Upper lobe of left lung (tissue), 6 donors: ENCODE measurements at regions not wholly inside any gene's neighbourhood (a gene's known extent, or its start where the extent isn't known, plus 50 kb on each side); places are given as distances from the start of the nearest gene placed in this dataset.

ENCODE experiments used
- ATAC-seq, 2 donors: fragments of 200-7000 bp; cut with Tn5 transposase; one replicate each; pipeline ENCODE4 v1.9.1; 2022; ENCODE audit warnings: mild to moderate bottlenecking in 2 of 2, moderate library complexity in 2 of 2; ENCODE audit not compliant: low FRiP score in 2 of 2
- DNase-seq, 2 donors: peaks; one replicate each; pipeline ENCODE4 v3.0.0-alpha.2; 2019 to 2020
- H3K27ac ChIP-seq, 4 donors: fragments of 200-600 bp; sonication (generic); one replicate each; pipeline ENCODE4 v1.5.1; 2016 to 2019
- H3K27me3 ChIP-seq, 4 donors: fragments of 200-600 bp; sonication (generic); one replicate each; pipeline ENCODE4 v1.5.1; 2017 to 2019
- H3K36me3 ChIP-seq, 4 donors: fragments of 200-600 bp; sonication (generic); one replicate each; pipeline ENCODE4 v1.5.1; 2016 to 2019
- H3K4me1 ChIP-seq, 4 donors: fragments of 200-600 bp; sonication (generic); one replicate each; pipeline ENCODE4 v1.5.1; 2018 to 2019
- H3K4me3 ChIP-seq, 4 donors: fragments of 200-600 bp; sonication (generic); one replicate each; pipeline ENCODE4 v1.5.1; 2017 to 2019; ENCODE audit warnings: mild to moderate bottlenecking in 2 of 4, moderate library complexity in 1 of 4
- H3K9me3 ChIP-seq, 4 donors: fragments of 200-600 bp; sonication (generic); one replicate each; pipeline ENCODE4 v1.5.1; 2018 to 2019
- CTCF ChIP-seq, 6 experiments: fragments of 450-650 bp in 4 of 6; fragments of 200-600 bp in 2 of 6; sonication (generic) in 2 of 6; IDR thresholded peaks; one replicate each; pipeline ENCODE4 v1.5.1; 2016 to 2019; ENCODE audit warnings: antibody characterized with exemption in 6 of 6
- EP300 ChIP-seq, 4 donors: sonication (generic); formaldehyde crosslinking; IDR thresholded peaks; one replicate each; pipeline ENCODE4 v1.5.1; 2017; ENCODE audit warnings: antibody characterized with exemption in 4 of 4, control low read depth in 2 of 4
- POLR2A ChIP-seq, 4 donors: fragments of 450-650 bp; IDR thresholded peaks; one replicate each; pipeline ENCODE4 v1.5.1; 2016 to 2017; ENCODE audit warnings: antibody characterized with exemption in 4 of 4, mild to moderate bottlenecking in 2 of 4
- POLR2AphosphoS5 ChIP-seq, 2 donors: sonication (generic); formaldehyde crosslinking; IDR thresholded peaks; one replicate each; pipeline ENCODE4 v1.5.1; 2017; ENCODE audit warnings: antibody characterized with exemption in 2 of 2
- WGBS, 2 donors: methylation state at CpG; one replicate each; pipeline ENCODE4 v1.1.5; 2017 to 2018; 5-methylcytosine and 5-hydroxymethylcytosine counted together
- donor health status: DM: no; HTN: no; CAD: no; lungs with moderate emphysema.
- donor health status: DM: no; HTN: yes; CAD: no; lungs with severe emphysema.

- no peak for TF ChIP-seq POLR2A (IDR thresholded peaks at IDR 0.05)
- no peak for TF ChIP-seq CTCF (IDR thresholded peaks at IDR 0.05)
- no peak for TF ChIP-seq EP300 (IDR thresholded peaks at IDR 0.05)
- TF ChIP-seq POLR2AphosphoS5 (IDR thresholded peaks at IDR 0.05) = no peak
- H3K27ac ChIP-seq = no peak overlapping the region
- DNase-seq (no peak), ATAC-seq (no peak)
- no peaks in the 10 kb centered on the region for H3K27me3 ChIP-seq
- H3K4me3 ChIP-seq = no peak overlapping the region
- no peaks in the 10 kb centered on the region for H3K4me1 ChIP-seq
- H3K36me3 ChIP-seq = no peaks in the 10 kb centered on the region
- WGBS, 2 donors = 86 to 88% methylated on average over 3 of the region's 3 CpGs
- no peaks in the 10 kb centered on the region for H3K9me3 ChIP-seq
Measured at GRCh38 chr4:15226203-15226602, 201.6 kb upstream of the C1QTNF7 start.

DNA sequence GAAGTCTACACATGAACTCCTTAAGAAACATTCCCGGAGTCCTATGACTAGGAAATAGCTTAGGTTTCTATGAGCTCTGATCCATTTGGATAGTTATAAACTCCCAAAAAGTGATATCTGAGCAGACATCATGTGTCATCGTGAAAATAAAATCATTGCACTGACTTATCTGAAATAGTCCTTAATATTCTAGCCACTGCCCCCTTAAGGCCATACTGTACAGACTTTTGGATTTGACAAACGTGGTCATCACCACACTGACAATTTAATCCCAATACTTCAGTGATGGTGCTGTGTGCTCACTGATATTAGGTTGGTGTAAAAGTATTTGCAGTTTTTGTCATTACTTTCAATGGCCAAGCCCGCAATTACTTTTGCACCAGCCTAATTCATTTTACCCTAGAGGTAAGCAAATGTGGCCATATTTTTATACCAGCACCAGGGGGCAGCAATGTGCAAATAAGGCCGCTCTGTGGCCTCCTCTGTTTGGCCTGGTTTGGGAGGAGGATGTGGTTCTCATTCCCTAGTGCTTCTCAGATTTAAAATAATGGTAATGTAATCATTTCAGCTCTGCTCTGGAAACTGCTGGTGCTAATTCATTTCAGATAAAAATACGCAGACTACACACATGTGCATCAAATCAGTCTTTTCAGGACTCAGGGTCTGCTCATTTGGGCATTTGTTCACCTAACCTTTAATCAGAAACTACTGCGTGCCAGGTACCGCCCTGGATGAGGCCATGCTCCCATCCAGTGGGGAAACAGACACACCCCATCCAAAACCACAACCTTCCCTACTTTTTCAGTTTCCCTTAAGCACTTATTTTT, 196.4 kb upstream of the C1QTNF7 start:
- TF ChIP-seq CTCF (IDR thresholded peaks at IDR 0.05) = peak; percentile 51 to 73 (median 64)
- no peak for TF ChIP-seq POLR2AphosphoS5 (IDR thresholded peaks at IDR 0.05)
- no peak for TF ChIP-seq EP300 (IDR thresholded peaks at IDR 0.05)
- no peak for TF ChIP-seq POLR2A (IDR thresholded peaks at IDR 0.05)
- Histone ChIP-seq H3K9me3 (no peaks in the 10 kb centered on the region), H3K4me1 (peaks cover 0 to 16% (median 11%) of the 10 kb centered on the region in 4 donors), H3K36me3 (no peaks in the 10 kb centered on the region), H3K27ac (no peak overlapping the region), H3K4me3 (no peak overlapping the region), H3K27me3 (no peaks in the 10 kb centered on the region)
- DNase-seq (peak in 1 of 2 donors; percentile 74), ATAC-seq (peak; percentile 83 to 92)
- 56 to 60% methylated on average over 8 of the region's 8 CpGs for WGBS, 2 donors

GRCh38 chr4:15232366-15233263, 195.2 kb upstream of the C1QTNF7 start:
- peak overlapping the region in 3 of 4 donors; percentile 13 to 49 (median 22) for H3K27ac ChIP-seq
- no peaks in the 10 kb centered on the region for H3K27me3 ChIP-seq
- no peaks in the 10 kb centered on the region for H3K9me3 ChIP-seq
- H3K36me3 ChIP-seq = no peaks in the 10 kb centered on the region
- WGBS, 2 donors = 62 to 64% methylated on average over 10 of the region's 10 CpGs
- ATAC-seq (no peak), DNase-seq (no peak)
- no peak overlapping the region for H3K4me3 ChIP-seq
- H3K4me1 ChIP-seq = peaks cover 0 to 16% (median 11%) of the 10 kb centered on the region in 4 donors
- no peak for TF ChIP-seq POLR2AphosphoS5 (IDR thresholded peaks at IDR 0.05)
- TF ChIP-seq POLR2A (IDR thresholded peaks at IDR 0.05) = no peak
- no peak for TF ChIP-seq EP300 (IDR thresholded peaks at IDR 0.05)
- no peak for TF ChIP-seq CTCF (IDR thresholded peaks at IDR 0.05)

GRCh38 chr4:15233264-15233597, 194.6 kb upstream of the C1QTNF7 start:
- TF ChIP-seq EP300 (IDR thresholded peaks at IDR 0.05) (no peak), POLR2AphosphoS5 (IDR thresholded peaks at IDR 0.05) (no peak), CTCF (IDR thresholded peaks at IDR 0.05) (no peak), POLR2A (IDR thresholded peaks at IDR 0.05) (no peak)
- H3K27me3 ChIP-seq = no peaks in the 10 kb centered on the region
- H3K27ac ChIP-seq = peak overlapping the region in 3 of 4 donors; percentile 13 to 49 (median 22)
- ATAC-seq = no peak
- 39 to 43% methylated on average over 4 of the region's 4 CpGs for WGBS, 2 donors
- DNase-seq = no peak
- H3K36me3 ChIP-seq = no peaks in the 10 kb centered on the region
- no peaks in the 10 kb centered on the region for H3K9me3 ChIP-seq
- H3K4me3 ChIP-seq = no peak overlapping the region
- peaks cover 0 to 16% (median 11%) of the 10 kb centered on the region in 4 donors for H3K4me1 ChIP-seq
